Breast epithelium (tissue), 3 donors: ENCODE measurements at regions not wholly inside any gene's neighbourhood (a gene's known extent, or its start where the extent isn't known, plus 50 kb on each side); places are given as distances from the start of the nearest gene placed in this dataset.

Experiments
- CTCF ChIP-seq, 3 donors: fragments of 450-650 bp; IDR thresholded peaks; one replicate each; pipeline ENCODE4 v1.5.1; 2016 to 2017; ENCODE audit warnings: antibody characterized with exemption in 3 of 3, mild to moderate bottlenecking in 3 of 3, moderate library complexity in 3 of 3
- POLR2AphosphoS5 ChIP-seq, 3 donors: sonication (generic); formaldehyde crosslinking; IDR thresholded peaks; one replicate each; pipeline ENCODE4 v1.6.1; 2017; ENCODE audit warnings: antibody characterized with exemption in 3 of 3

- no peak for TF ChIP-seq CTCF (IDR thresholded peaks at IDR 0.05)
- TF ChIP-seq POLR2AphosphoS5 (IDR thresholded peaks at IDR 0.05), result no peak
Observed at GRCh38 chr17:34107019-34107418, 148.1 kb upstream of the CCL2 start.
